PC-3 (cell line): ENCODE measurements at regions not wholly inside any gene's neighbourhood (a gene's known extent, or its start where the extent isn't known, plus 50 kb on each side); places are given as distances from the start of the nearest gene placed in this dataset.

Source experiments
- ATAC-seq: fragments of 200-7000 bp; cut with Tn5 transposase; 2 replicates; pipeline ENCODE4 v1.9.1; 2020; ENCODE audit warnings: mild to moderate bottlenecking, moderate library complexity
- BruUV-seq: library from RNA; stranded (reverse); fragments of 400-500 nt; replicated peaks from 2 replicates; lab custom pipeline; 2021; lab: Mats Ljungman, UMichigan
- CTCF ChIA-PET: fragments of 300-600 bp; sonication (Branson Sonifier 250); formaldehyde crosslinking; loops from one replicate; lab custom pipeline; 2022; ENCODE audit warnings: antibody characterized with exemption; lab: Charles Lee
- POLR2A ChIA-PET: fragments of 300-600 bp; sonication (Branson Sonifier 250); formaldehyde crosslinking; loops from one replicate; lab custom pipeline; 2022; ENCODE audit warnings: antibody characterized with exemption; ENCODE audit not compliant: unreplicated experiment; lab: Charles Lee
- DNase-seq: peaks from one replicate; pipeline ENCODE4 v3.0.0-alpha.2; 2015
- H2AFZ ChIP-seq: fragments of 300-600 bp; sonication (generic); 2 replicates; pipeline ENCODE4 v1.6.0; 2016; ENCODE audit warnings: antibody characterized with exemption, low read length
- H3F3A ChIP-seq: fragments of 300-600 bp; sonication (generic); one replicate; pipeline ENCODE4 v1.6.0; 2017; ENCODE audit warnings: antibody characterized with exemption, low read length, control low read depth, mild to moderate bottlenecking; ENCODE audit not compliant: unreplicated experiment
- H3K27ac ChIP-seq: fragments of 300-600 bp; sonication (generic); 2 replicates; pipeline ENCODE4 v1.5.1; 2016; ENCODE audit warnings: mild to moderate bottlenecking, low read length
- H3K27me3 ChIP-seq: fragments of 300-600 bp; sonication (generic); 2 replicates; pipeline ENCODE4 v1.6.1; 2016; ENCODE audit warnings: low read length, mixed read lengths
- H3K36me3 ChIP-seq: fragments of 300-600 bp; sonication (generic); 2 replicates; pipeline ENCODE4 v1.6.1; 2016; ENCODE audit warnings: low read depth, mixed run types, low read length, mixed read lengths
- H3K4me1 ChIP-seq: fragments of 300-600 bp; sonication (generic); 2 replicates; pipeline ENCODE4 v1.5.1; 2016; ENCODE audit warnings: low read length; ENCODE audit not compliant: insufficient read depth
- H3K4me2 ChIP-seq: fragments of 300-600 bp; sonication (generic); 2 replicates; pipeline ENCODE4 v1.6.0; 2016; ENCODE audit warnings: low read length
- H3K4me3 ChIP-seq: fragments of 300-600 bp; sonication (generic); 2 replicates; pipeline ENCODE4 v1.5.1; 2016; ENCODE audit warnings: mild to moderate bottlenecking, low read length, mixed read lengths
- H3K79me2 ChIP-seq: fragments of 300-600 bp; sonication (generic); 2 replicates; pipeline ENCODE4 v1.6.1; 2017; ENCODE audit warnings: low read length, mixed read lengths
- H3K9ac ChIP-seq: fragments of 300-600 bp; sonication (generic); 2 replicates; pipeline ENCODE4 v1.6.0; 2016; ENCODE audit warnings: mild to moderate bottlenecking, low read length
- H3K9me2 ChIP-seq: fragments of 300-600 bp; sonication (generic); replicated peaks from 2 replicates; pipeline ENCODE4 v1.6.1; 2016; ENCODE audit warnings: mixed run types, low read length, mixed read lengths
- H3K9me3 ChIP-seq: fragments of 300-600 bp; sonication (generic); 2 replicates; pipeline ENCODE4 v1.6.1; 2016; ENCODE audit warnings: low read length, mixed read lengths
- H4K20me1 ChIP-seq: fragments of 300-600 bp; sonication (generic); 2 replicates; pipeline ENCODE4 v1.6.1; 2016; ENCODE audit warnings: low read length, mixed read lengths
- EZH2 ChIP-seq: fragments of 300-600 bp; sonication (generic); IDR thresholded peaks from one replicate; pipeline ENCODE4 v1.6.1; 2017; ENCODE audit warnings: antibody characterized with exemption, mild to moderate bottlenecking, low read length; ENCODE audit not compliant: unreplicated experiment
- EZH2phosphoT487 ChIP-seq: fragments of 300-600 bp; sonication (generic); IDR thresholded peaks from 2 replicates; pipeline ENCODE4 v1.6.1; 2018; ENCODE audit warnings: mild to moderate bottlenecking, antibody characterized with exemption, low read length, borderline replicate concordance
- intact Hi-C: fragments of 100-400 bp; cut with micrococcal nuclease; formaldehyde crosslinking; loops from 2 replicates; pipeline ENCODE4 v1.9.0; 2023
- TF ChIP-seq, protein P1 (sequence below): fragments of 300-600 bp; sonication (generic); conservative IDR thresholded peaks from 2 replicates; pipeline ENCODE4 v1.5.1; 2017; ENCODE audit warnings: antibody characterized with exemption, low read depth, mild to moderate bottlenecking, low read length

DNA sequence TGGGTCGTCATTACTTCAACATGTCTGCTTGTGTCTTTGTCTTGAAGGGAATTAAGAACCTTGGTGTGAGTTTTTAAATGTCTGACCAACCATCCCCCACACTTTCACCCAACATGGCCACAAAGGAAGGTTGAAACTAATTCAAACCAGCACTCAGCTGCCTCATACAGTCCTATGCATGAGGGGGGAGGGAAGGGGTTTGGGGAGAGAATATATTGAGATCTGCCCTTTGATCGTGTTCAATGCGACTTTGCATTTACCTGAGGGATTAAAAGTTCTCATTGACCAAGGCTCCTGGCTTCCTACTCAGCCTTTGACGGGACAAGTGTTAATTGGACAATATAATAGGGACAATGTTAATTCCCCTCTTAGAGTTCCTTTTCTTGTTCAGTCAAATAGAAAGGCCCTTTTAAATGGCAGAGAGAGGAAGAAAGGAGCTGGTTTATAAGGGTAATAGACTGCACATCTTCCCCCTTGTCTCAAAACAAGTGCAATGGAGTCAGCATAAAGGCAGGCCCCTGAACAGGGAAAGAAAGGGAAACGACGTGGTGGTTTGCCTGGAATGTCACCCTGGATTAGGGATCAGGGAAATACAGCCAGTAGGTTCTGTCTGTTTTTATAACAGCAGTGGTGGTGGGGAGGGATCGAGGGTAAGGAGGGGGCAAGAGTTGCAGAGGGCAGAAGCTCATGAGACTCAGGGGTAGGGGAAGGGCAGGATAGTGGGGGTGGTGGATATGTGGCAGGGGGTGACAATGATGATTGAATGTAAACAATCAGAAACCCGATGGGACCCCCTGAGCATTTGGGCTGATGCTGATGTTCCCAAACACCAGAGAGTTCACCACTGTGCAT, 198.7 kb downstream of the MYCN start:
- intact Hi-C loops, result no loop called here
- CTCF ChIA-PET, result no interaction called here
- no peak overlapping the region for H3K4me2 ChIP-seq
- POLR2A ChIA-PET, result no interaction called here
- TF ChIP-seq, protein P1, sequence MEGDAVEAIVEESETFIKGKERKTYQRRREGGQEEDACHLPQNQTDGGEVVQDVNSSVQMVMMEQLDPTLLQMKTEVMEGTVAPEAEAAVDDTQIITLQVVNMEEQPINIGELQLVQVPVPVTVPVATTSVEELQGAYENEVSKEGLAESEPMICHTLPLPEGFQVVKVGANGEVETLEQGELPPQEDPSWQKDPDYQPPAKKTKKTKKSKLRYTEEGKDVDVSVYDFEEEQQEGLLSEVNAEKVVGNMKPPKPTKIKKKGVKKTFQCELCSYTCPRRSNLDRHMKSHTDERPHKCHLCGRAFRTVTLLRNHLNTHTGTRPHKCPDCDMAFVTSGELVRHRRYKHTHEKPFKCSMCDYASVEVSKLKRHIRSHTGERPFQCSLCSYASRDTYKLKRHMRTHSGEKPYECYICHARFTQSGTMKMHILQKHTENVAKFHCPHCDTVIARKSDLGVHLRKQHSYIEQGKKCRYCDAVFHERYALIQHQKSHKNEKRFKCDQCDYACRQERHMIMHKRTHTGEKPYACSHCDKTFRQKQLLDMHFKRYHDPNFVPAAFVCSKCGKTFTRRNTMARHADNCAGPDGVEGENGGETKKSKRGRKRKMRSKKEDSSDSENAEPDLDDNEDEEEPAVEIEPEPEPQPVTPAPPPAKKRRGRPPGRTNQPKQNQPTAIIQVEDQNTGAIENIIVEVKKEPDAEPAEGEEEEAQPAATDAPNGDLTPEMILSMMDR, result no peak
- no peak for TF ChIP-seq EZH2
- TF ChIP-seq EZH2phosphoT487, result no peak
- H2AFZ ChIP-seq, result no peak overlapping the region
- no peak overlapping the region for H3K27ac ChIP-seq
- no peak for ATAC-seq
- no peaks in the 10 kb centered on the region for H3K79me2 ChIP-seq
- no TSS peak for BruUV-seq
- 0 out of 2 replicates have a peak, but pooled peaks cover 4% of the 10 kb centered on the region for H3K9me3 ChIP-seq
- no peaks in the 10 kb centered on the region for H4K20me1 ChIP-seq
- no peak overlapping the region for H3K9ac ChIP-seq
- H3K4me1 ChIP-seq, result no peaks in the 10 kb centered on the region
- H3K36me3 ChIP-seq, result no peaks in the 10 kb centered on the region
- H3F3A ChIP-seq, result no peaks in the 10 kb centered on the region
- H3K4me3 ChIP-seq, result no peak overlapping the region
- no peak for DNase-seq
- no peaks in the 10 kb centered on the region for H3K9me2 ChIP-seq
- no peaks in the 10 kb centered on the region for H3K27me3 ChIP-seq

DNA sequence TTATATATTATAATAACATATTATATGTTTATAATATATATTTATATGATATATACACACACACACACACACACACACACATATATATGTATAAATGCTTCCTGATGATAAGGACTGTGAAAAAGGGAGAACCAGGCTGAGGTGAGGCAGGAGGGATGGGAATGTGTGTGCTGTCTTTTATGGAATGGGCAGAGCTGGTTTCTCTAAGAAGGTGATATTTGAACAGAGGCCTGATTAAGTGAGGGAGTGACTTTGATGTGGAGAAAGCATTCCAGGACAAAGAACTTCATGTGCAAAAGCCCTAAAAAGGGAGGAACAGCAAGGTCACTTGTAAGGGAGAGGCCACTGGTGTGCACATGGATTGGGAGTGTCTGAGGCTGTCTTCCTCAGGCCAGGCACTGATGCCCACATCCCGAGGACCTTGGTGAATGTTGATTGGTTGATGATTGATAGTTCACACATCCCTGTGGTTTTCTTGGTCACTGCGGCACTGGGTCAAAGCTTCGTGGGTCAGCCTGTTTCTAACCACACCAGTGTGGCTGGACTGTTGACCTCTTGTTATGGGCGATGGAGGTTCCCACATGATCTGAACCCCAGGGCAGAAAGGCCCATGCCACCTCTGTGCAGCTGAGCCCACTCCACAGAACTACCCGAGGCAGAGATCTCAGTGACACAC, 196.9 kb downstream of the MYCN start:
- H3K9ac ChIP-seq, result no peak overlapping the region
- ChIA-PET POLR2A (no interaction called here), CTCF (no interaction called here)
- no peaks in the 10 kb centered on the region for H3K79me2 ChIP-seq
- no peaks in the 10 kb centered on the region for H3K27me3 ChIP-seq
- no TSS peak for BruUV-seq
- no peaks in the 10 kb centered on the region for H3K36me3 ChIP-seq
- DNase-seq, result no peak
- no peak overlapping the region for H3K4me2 ChIP-seq
- intact Hi-C loops, result no loop called here
- ATAC-seq, result no peak
- 0 out of 2 replicates have a peak, but pooled peaks cover 4% of the 10 kb centered on the region for H3K9me3 ChIP-seq
- H3K4me3 ChIP-seq, result no peak overlapping the region
- TF ChIP-seq, protein P1, result no peak
- TF ChIP-seq EZH2phosphoT487, result no peak
- no peak for TF ChIP-seq EZH2
- H3K9me2 ChIP-seq, result no peaks in the 10 kb centered on the region
- H3K4me1 ChIP-seq, result no peaks in the 10 kb centered on the region
- no peaks in the 10 kb centered on the region for H4K20me1 ChIP-seq
- no peak overlapping the region for H3K27ac ChIP-seq
- no peaks in the 10 kb centered on the region for H3F3A ChIP-seq
- H2AFZ ChIP-seq, result no peak overlapping the region
